Keratinocyte (primary cell): ENCODE measurements at regions not wholly inside any gene's neighbourhood (a gene's known extent, or its start where the extent isn't known, plus 50 kb on each side); places are given as distances from the start of the nearest gene placed in this dataset.

Experiments used
- CTCF ChIP-seq, 3 experiments: IDR thresholded peaks in 1 of 3; conservative IDR thresholded peaks in 1 of 3; optimal IDR thresholded peaks in 1 of 3; 2 replicates in 2 of 3; 3 replicates in 1 of 3; pipeline versions ENCODE3 to v1.5.1; 2011; ENCODE audit warnings: low read length in 3 of 3, mild to moderate bottlenecking in 3 of 3, moderate library complexity in 2 of 3, control low read depth in 1 of 3, inconsistent platforms in 1 of 3; ENCODE audit not compliant: insufficient read depth in 2 of 3; ENCODE audit errors: extremely low read depth in 1 of 3
- EZH2 ChIP-seq: IDR thresholded peaks from one replicate; pipeline ENCODE4 v1.6.1; 2012; ENCODE audit warnings: inconsistent platforms, mild to moderate bottlenecking, low read length, moderate library complexity

- TF ChIP-seq CTCF (optimal IDR thresholded peaks at IDR 0.05 in 1 of 3, IDR thresholded peaks at IDR 0.05 in 1 of 3, conservative IDR thresholded peaks at IDR 0.05 in 1 of 3; ENCODE audit: extremely low read depth in 1 of 3, insufficient read depth in 2 of 3, low read length in 3 of 3), result no peak
- TF ChIP-seq EZH2, result no peak
Measured at GRCh38 chr13:58687148-58687547, 1055.6 kb downstream of the PCDH17 start.
